HG03159 (cell line): ENCODE measurements at regions not wholly inside any gene's neighbourhood (a gene's known extent, or its start where the extent isn't known, plus 50 kb on each side); places are given as distances from the start of the nearest gene placed in this dataset.
"Not testable (repeated sequence)": the region's sequence is repeated elsewhere in the genome, so short reads cannot be mapped to it uniquely, and the experiment has no call there.

ENCODE experiments used
- ATAC-seq: cut with Tn5 transposase; IDR thresholded peaks from one replicate; pipeline ENCODE4 v1.9.1; 2021; ENCODE audit warnings: mild to moderate bottlenecking, moderate library complexity; ENCODE audit not compliant: unreplicated experiment

DNA sequence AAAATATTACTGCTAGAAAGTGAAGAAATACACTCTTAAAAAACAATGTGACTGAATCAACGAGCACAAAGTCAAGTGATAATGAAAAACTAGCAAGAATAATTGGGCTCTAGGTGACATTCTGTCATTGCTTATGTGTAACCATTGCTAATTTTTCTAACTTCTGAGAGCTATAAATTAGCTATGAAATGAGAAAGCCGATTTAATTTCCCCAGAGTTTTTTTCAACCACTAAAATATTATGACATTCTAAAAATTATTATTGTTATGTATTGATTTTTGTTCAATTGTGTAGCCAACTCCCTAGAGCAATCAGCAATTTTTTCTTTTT, 458.6 kb upstream of the ATXN8OS start:
- no peak for ATAC-seq

DNA sequence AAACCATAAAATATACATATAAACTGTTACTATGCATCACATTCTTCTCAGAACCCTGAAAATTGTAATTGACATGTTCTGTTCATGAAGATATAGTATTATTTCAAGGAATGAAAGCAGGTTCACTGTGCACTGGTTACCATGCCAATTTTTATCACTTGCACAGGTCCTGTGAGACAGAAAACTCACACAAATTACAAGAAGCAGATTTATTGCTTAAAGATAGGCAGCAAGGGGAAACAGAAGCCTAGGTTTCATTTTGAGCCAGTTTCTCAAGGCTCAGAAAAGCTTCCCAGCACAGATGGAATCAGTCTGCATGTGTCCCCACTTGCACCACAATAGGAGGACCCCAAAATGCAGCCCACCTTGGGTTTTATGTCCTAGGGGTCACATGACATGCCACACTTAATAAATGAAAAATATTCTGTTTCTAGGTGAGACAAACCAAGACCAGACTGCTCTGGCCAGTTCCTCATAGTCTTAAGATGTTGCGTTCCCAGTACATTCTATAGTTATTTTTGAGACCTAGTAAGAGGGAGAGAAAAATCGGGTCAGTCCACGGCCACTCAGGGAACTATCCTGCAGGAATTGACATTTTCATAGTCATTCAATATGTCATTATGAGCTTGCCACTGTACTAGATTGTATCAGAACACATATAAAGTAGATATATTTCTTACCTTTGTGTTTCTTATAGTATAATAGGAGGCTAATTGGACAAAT, 459.1 kb upstream of the ATXN8OS start:
- ATAC-seq = no peak

DNA sequence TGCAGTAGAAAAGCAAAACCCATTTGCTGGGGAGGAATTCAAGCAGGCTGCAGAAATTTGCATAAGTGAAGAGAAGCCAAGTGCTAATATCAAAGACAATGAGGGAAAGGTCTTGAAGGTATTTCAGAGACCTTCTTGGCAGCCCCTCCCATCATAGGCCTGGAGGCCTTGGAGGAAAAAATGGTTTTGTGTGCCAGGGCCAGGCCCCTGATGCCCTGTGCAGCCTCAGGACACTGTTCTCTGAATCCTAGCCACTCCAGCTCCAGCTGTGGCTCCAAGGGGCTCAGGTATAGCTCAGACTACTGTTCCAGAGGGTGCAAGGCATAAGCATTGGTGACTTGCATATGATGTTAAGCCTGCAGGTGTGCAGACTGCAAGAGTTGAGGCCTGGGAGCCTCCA, 463.2 kb upstream of the ATXN8OS start:
- no peak for ATAC-seq

DNA sequence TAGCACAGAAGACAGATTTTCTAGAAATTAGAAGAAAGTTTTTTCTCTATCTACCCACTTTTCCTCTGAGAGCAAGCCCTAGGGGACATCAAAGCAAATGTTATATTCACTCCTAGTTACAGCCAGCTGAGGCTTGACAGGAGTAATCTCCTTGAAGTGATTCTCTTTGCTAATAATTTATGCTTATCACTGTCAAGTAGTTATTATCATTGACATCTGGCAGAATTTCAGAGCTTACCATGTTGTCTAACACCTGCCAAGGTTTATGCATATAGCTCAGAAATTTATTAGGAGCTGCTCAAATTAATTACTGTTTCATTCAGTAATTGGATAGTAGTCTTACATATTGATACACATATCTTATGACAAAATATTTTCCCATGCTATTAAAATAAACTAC, 465.9 kb upstream of the ATXN8OS start:
- no peak for ATAC-seq

DNA sequence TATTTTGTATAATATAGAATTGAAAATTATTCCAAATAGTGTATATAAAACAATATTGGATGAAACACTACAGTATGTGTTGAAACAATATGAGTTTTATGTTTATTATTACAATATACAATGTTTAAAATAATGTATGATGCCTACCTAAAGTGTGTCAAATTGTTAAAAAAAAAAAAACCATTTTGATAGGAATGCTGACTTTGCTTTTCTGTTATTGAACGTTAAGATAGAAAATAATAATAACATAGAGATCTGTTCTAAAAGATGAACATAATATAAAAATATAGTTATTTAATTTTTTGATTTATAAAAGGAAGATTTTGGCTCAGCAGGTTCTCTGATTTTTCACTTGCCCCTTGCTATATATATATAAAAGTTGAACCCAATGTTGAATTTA, 474.6 kb upstream of the ATXN8OS start:
- ATAC-seq = no peak

DNA sequence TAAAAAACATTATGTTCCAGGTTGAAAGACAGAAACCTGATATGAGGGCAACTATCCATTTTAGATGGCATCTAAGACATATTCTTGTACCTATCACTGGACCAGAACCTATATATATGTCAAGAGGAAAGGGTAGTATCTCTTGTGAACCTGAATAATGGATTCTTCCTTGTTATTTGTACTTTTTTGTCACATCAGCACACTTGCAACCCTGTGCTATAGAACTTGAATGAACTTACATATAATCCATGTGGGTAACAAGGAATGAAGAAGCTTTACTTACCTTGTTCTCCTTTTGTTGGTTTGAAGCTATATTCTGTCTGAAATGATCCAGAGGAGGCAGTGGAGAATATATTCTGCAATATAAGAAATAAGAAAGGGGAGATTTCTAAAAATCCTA, 483.7 kb upstream of the ATXN8OS start:
- no peak for ATAC-seq

DNA sequence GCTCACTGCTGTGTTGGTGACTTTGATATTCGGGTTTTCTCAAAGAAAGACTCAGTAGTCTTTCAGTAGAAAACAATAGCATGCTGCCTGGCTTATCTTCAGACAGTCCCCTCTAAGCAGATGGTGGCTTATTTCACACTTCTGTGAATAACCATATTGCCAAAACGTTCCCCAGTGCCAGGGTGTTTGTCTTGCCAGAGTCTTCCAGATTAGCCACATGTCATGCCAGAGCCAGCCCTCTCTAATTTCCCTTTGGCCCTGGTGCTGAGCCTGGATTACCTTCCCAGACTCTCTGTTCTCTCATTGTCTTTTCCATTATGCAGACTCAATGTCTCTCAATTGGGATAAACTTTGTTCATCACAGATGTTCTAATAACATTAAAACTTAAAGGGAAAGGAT, 488.0 kb upstream of the ATXN8OS start:
- no peak for ATAC-seq

DNA sequence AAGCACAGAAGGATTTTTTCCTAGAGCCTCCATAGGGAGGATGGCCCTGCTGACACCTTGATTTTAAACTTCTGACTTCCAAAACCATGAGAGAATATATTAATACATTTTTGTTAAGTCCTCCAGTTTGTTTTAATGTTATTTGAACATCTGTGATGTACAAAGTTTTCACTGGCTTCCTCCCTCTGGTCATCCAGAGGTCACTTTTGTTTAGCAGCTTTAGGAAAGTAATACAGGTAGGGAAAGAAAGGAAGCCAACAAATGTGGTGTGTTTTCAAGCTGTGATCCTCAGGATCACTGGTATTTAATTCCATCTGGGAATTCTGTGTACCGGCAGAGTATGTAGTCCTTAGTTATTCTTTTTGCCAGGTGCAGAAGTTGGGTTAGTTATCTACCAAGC, 488.8 kb upstream of the ATXN8OS start:
- ATAC-seq = no peak

DNA sequence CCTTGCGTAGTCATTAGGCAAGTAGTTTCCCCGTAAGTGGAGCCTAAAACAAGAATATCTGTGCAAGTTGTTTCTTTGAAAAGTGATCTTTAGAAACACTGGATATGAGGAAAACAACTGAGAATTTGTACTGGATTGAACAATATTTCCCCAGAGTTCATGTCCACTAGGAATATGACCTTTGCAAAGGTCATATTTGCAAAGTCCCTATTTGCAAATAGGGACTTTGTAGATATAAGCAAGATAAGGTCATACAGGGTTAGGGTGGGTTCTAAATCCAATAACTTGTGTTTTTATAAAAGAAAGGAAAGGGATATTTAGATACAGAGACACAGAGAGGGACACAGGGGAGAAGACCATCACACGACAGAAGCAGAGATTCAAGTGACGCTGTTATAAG, 489.2 kb upstream of the ATXN8OS start:
- no peak for ATAC-seq

DNA sequence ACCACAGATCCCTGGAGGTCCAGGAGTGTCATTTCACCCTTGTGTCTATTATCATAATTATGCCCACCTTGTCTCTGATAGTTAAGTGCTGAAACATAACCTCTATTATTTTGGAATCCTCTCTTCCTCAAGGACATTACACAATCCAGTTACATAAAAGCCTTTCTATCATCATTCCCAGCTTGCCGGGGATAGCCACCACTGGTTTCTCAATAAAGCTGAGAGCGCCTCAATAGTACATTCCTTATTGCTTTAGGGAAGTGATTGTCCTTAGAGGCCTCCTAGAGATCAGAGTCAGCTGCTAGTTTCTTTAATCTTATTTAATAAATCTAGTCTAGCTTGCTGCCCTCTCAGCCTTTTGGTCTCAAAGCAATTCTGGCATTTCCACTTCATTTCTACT, 490.0 kb upstream of the ATXN8OS start:
- ATAC-seq = no peak

DNA sequence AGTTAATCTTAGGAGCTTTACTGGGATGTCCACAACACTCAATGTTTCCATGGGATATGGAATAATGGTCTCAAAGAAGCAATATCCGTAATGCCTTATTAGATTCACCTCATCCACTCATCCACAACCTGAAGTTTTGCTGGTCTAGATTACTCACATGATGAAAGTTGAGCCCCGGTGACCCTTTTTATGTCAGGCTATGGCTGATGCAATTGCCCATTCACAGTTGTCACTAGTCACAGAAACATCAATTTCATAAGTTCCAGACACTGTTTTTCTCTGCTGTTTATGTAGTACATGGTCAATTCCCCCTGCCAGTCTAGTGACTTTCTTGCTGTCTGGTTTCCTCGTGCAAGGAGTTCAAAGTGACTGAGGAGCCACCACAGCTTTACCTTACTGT, 491.2 kb upstream of the ATXN8OS start:
- ATAC-seq = no peak

DNA sequence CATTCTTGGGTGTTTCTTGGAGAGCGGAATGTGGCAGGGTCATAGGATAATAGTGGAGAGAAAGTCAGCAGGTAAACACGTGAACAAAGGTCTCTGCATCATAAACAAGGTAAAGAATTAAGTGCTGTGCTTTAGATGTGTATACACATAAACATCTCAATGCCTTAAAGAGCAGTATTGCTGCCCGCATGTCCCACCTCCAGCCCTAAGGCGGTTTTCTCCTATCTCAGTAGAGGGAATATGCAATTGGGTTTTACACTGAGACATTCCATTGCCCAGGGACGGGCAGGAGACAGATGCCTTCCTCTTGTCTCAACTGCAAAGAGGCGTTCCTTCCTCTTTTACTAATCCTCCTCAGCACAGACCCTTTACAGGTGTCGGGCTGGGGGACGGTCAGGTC, 492.6 kb upstream of the ATXN8OS start:
- ATAC-seq = not testable (repeated sequence)

DNA sequence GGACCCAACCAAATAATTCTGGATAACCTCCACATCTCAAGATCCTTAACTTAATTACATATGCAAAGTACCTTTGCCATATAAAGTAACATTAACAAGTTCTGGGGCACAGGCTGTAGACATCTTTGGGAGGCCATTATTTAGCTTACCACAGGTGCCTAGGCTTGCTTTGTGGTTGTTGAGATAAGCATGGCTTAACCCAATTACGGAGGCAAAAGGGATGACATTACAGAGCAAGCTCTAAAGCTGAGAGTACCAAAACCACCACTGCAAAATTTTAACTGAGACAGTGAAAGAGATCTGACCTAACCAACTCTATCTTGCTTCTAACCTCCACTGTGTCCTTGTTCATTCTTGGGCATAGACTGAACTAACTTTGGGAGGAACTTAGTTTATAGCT, 502.9 kb upstream of the ATXN8OS start:
- ATAC-seq = no peak

DNA sequence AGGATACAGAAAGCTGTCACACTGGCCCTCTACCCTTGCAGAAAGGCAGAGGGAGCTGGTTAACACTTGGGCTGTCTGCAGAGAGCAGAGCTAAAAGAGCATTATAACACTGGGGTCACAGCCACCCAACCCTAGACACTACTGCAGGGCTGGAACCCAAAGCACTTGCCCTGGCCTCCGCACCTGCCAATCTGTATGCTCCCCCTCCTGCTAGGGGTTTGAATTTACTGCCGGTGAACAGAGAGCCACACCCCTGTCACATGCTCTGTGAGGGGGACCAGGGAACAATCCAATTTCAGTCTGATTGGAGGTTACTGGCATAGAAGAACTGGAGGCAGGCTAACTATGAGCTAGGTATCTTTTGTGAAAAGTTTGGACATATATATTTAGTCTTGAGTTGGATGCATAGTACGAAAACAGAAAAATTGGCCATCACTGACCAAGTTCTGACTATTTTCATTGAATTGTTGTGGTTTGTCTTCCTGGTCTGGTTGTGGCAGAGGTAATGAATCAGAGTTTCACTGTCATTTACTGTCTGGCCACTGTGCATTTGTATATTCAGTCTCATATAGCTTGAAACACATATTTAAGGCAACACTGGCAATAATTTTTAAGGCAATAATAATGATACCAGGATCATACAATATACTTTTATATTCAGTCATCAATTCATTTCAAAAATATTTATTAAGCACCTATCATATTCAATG, 504.3 kb upstream of the ATXN8OS start:
- ATAC-seq = no peak

DNA sequence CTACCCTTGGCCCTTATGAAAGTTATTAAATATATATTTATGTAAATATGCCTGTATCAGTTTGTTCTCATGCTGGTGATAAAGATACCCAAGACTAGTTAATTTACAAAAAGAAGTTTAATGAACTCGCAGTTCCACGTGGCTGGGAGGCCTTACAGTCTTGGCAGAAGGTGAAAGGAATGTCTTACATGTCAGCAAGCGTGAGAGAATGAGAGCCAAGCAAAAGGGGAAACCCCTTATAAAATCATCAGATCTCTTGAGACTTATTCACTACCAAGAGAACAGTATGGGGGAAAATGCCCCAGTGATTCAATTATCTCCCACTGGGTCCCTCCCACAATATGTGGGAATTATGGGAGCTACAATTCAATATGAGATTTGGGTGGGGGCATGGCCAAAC, 506.0 kb upstream of the ATXN8OS start:
- ATAC-seq = no peak

DNA sequence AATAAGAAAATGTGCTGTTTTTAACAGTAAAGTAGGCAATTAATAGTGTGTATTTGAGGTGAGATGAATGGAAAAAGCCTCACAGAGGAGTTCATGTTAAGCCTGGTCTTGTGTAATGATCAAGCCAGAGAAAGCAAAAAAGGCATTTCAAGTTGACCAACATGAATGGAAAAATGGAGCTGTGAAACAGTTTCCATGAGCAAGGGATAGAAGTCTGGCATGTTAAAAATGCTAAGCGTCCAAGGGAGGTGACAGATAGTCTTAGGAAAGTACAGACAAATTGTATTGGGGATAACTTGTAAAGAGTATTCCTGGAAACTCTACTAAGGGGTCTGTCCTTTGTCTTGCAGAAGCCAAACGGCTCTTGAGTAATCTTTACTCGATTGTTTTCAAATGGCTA, 506.8 kb upstream of the ATXN8OS start:
- no peak for ATAC-seq

DNA sequence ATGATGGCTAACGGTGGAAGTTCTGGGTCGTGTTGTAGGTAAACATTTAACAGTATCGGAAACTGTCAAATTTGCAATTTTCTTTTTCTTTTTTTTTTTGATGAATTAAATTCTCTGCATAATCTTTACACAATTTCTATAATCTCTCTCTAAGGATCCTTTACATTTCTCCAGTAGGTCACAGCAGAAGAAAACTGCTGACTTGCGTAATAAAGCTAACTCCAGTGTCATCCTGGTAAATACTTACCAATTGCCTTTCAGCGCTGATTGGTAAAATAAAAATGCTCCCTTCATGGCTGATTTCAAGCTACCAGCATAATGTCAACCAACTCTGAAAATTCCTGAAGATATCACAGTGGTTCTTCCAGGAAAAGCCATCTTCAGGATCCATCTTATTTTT, 510.5 kb upstream of the ATXN8OS start:
- ATAC-seq = no peak

DNA sequence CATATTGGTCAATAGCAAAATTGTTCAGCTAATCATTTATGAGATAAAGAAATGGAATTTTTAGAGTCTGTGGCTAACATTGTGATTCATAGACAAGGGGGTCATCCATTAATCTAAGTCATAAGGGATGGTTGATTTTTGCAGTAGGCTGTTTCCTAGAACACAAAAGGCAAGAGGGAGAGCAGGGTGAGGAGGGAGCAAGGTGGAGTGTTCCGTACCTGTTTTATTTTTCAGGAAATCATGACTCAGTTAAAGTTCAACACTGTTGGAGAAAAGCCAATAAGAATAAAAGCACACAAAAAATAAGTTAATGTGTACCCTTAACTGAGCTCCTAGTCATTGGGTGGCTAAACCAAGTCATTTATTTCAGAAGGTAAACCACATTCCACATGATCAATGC, 512.4 kb upstream of the ATXN8OS start:
- no peak for ATAC-seq

DNA sequence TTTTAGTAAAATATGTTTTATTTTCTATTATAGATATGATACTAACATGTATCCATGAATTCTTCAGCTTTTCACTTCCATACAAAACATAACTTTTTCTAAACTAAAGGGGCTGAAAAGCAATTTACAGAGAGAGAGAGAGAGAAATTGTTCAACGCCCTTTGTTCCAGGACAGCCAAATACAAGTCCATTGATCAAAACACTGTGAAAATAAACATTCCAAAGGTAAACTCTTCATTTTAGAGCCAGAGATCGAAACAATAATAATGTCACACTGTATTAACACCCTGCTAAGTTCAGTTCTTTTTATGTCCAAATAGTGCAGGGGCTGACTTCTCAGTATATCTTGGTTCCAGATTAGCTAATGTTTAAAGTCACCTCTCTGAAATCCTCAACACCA, 516.2 kb upstream of the ATXN8OS start:
- no peak for ATAC-seq

DNA sequence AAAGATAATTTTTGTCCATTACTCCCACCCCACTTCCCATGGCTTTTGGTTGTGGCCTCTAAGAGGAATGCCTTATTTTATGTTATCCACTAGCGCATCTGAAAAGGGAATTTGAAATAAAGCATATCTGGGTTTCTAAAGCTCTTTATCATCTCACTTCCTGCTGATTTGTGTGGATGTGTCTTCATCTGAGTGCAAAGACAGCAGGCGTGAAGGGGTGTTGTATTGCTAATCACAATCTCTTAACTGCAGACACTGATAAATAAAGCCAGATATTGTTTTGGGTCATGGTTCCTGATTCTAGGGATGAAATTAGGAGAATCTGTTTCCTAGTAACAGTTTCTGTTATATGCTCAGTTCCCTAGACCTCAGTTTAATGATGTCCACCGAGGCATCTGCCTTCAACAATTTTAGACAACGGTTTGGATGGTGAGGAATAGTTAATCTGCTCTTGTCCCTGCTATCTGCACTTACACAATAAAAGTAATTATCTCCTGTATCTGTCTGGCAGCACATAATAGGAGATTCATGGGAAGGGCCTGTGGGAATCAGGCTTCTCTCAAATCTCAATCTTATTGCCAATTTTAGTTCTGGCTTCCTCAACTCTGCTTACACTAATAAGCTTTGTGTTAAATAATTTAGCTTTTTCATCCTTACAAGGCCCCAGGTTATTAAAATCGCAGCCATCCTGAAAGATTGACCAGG, 517.9 kb upstream of the ATXN8OS start:
- no peak for ATAC-seq

DNA sequence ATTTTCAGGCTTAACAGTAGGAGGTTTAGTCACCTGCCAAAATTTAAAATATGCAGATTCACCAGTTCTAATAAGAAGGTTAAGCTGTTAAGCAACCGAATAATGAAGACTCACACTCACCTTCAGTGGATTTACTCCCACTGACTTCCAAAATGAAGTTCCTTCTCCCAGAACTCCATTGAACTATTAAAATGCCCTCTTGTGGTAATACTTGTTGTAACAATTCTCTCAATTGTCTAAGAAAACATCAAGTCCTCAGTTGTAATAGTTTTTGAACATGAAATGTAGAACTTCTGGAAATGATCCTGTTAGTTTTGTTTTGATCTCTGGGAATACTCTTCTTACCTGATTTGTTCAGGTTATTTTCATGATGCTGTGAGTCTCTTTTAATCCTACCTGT, 522.0 kb upstream of the ATXN8OS start:
- no peak for ATAC-seq

DNA sequence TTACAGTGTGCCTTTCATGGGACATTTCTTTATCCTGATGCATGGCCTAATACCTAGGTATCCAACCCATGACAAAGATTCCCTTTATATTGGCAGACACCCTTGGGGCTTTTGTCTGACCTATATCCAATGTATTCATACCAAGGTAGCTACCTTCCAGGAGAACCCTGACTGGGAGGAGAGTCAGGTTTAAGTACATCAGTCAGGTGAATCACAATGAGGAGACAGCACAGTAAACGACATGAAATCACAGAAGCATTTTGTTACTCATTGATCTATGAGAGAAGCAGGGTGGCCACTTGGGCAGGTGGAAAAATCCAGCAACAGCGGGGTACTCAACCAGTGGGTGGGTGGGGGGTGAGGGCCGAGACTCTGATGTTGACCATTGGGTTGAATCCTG, 527.4 kb upstream of the ATXN8OS start:
- ATAC-seq = no peak
